HG03469 (cell line): ENCODE measurements at regions not wholly inside any gene's neighbourhood (a gene's known extent, or its start where the extent isn't known, plus 50 kb on each side); places are given as distances from the start of the nearest gene placed in this dataset.

Experiments used
- ATAC-seq: cut with Tn5 transposase; IDR thresholded peaks from one replicate; pipeline ENCODE4 v1.9.1; 2021; ENCODE audit warnings: mild to moderate bottlenecking, moderate library complexity, moderate number of reproducible peaks; ENCODE audit not compliant: unreplicated experiment

DNA sequence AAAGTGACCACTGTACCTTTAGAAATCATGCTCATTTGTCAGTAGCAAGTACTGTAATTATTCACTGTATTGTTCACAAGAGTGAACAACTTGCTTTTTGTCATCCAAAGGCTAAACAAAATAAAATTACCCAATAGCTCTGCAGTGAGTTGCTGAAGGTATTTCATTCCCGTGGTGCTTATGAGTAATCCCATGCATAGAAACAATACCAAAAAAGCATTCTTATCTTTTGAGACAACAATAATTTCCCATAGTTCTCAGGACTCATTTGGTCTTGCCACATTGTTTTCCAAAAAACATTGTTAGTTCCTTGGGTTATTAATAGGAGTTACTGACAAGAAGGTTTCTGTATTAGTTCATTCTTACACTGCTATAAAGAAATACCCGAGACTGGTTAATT is 503.2 kb upstream of the FAM98A start:
- ATAC-seq = no peak

DNA sequence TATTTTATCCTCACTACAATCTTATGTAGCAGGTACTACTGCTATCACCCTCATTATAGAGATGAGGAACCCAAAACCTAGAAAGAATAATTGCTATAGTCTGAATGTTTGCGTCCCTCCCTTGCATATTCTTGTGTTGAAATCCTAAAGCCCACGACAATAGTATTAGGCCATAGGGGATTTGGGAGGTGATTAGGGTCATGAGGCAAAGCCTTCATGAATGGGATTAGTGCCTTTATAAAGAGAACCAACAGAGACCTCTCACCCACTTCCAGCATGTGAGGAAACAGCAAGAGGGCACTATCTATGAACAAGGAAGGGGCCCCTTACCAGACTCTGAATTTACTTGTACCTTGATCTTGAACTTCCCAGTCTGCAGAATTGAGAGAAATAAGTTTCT is 500.3 kb upstream of the FAM98A start:
- no peak for ATAC-seq

DNA sequence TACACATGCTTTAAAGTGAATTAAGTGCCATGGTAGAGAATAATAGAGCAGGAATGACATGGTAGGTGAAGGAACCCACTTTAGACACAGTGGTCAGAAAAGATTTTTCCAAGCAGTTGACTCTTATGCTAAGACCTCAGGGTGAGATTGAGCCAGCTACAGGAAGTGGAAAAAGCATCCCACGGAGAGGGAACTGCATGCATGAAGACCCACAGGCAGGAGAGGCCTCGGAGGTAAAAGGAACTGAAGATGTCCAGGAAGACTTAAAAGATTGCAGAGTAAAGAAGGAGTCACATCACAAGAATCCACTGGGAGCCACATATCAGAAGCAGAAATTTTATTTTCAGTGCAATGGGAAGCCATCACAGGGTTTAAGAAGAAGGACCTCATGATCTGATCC is 499.2 kb upstream of the FAM98A start:
- ATAC-seq = no peak

DNA sequence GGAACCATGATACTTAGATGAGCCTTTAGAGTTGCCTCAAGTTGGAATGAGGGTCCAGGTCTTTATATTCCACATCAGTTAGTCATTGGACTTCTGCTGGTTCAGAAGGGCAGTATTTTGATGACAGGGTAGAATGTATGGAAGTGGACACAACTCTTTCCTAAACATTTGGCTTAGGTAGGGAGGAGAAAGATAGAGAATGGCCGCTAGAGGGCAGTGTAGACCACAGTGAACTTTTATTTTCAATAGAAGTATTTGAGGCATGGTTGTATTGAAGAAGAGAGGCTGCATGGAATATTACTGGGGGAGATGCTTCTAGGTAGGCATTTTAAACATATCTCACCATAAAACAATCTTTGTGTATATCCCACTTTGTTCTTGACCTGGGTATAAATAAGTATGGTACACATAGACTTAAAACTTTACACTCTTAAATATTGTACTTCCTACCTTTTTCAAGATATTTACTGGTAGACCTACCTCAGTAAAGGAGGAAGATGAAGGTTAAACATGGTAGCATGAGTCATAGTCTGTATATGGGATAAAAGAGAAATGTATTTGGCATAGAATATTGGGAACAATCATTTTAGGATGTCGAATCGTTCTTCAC is 497.6 kb upstream of the FAM98A start:
- ATAC-seq = no peak

DNA sequence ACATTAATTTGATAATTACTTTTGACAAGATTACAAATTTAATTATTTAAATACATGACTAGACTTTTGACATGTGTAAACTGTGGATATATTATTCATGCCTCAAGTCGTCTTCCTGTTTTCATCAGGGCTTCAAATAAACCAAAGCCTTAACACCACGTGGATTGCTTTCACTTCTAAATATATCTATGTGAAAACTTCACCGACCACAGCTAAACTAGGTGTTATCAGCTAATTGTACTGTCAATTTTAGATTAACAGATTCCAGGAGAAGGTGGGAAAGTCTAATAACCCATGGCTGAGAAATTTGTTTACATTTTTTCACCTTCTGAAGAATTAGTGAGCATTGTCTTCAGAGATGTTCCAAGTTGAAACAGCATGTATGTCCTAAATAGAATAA is 494.7 kb upstream of the FAM98A start:
- no peak for ATAC-seq

DNA sequence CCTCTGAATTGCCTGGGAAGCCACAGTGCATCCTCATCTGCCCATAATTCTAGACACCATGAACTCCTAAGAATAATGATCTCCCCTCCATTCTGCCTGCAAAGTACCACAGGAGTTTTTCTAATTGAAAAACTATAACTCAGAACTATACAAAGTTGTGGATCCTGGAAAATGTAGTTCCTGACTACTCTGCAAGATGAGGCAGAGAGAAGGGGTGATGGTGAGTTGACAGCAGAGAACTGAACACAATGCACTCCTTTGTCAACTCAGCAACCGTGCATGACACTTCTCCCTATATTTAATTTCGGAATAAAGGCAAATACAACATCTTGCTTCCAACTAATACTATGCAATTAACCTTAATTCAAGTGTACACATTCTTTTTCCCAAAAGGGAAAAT is 471.1 kb upstream of the FAM98A start:
- no peak for ATAC-seq

DNA sequence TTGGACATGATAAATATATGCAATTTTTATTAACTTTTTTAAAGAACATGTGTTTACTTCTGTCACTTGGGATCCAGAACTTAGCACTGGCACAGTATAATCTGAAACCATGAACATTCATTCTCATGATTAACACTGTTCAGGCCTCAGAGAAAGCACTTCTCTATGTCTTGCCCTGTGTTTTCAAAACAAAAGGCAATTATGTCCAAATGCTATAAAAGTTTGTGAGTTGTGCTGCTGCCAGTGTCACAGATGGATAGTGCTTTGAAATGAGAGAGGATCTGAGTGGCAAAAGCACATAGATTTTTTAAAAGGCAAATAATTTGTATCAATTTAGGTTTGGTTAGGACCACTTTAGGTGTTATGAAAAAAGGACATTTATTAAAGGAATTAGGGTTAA is 470.5 kb upstream of the FAM98A start:
- ATAC-seq = no peak

DNA sequence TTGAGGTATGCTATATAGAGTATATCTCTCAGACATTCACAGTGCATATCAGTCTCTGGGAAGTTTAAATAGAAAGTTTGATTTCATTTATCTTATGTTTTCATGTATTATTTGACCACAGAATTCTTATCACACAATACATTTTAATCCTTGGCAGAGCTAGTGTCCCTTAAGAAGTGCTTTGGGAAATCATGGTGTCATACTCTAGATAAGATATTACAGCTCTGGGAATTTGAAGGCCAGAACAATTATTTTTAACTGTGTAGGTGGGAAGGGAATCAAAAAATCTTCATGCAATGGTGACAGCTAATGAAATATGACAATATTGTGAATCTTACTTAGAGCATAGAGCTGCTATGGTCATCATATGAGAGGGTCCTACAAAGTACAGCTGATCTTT is 451.3 kb upstream of the FAM98A start:
- ATAC-seq = no peak

DNA sequence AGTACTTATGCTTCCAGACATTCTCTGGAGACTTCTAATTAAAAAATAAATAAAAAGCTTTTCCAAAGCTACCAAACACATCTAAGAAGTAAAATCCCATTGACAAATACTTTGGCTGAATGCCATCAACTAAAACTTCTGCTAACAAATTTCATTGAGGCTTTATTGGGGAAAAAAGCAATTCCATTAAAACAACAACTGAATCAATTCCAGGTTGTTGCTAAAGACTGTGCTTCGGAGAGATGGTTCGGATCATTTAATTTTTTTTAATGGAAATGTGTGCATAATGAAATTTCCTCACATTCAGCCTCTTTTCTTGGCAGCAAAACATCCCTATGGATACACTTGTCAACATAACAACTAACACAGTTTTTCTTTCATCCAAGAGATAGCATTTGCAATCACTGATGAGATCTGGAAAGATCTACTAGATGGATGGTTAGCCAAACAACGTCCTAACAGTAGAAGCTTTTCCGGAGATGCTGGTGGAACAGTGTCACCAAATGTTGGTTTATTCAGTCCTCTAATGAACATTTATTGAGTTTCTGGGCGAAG is 446.1 kb upstream of the FAM98A start:
- no peak for ATAC-seq

DNA sequence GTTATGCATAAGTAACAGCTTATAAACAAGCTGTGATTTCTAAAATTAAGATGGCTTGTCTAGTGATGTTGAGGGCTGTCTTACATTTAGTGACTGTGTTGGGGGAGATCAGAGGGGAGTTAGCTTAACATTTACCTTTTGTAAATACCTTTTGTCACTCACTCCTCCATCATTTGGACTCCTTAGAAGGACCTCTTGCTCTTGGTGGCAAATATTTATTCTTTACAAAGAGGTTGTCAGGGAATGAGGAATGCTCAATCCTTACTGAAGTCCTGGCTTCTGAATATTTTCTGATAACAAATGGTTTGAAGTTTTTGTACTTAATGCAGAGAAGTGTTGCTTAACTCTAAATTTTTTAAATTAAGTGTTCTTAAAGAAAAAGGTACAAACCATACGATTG is 438.8 kb upstream of the FAM98A start:
- ATAC-seq = no peak

DNA sequence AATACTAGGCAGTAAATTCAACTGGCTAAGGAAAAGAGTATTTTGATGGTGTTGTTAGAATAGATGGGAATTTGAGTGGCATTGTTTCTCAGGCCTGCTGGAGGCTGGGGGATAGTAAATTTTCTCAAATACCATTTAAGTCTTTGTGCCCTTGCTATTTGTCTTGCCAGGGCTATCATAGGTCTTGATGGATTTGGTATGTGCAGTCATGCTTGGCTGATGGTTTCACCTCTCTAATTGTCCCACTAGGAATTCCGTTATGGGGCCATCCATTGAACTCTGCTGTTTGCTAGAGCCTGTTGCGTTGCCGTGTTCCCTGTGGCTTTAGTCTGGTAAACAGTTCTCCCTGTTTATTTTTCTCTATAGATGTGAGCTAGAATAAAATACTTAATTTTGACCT is 438.1 kb upstream of the FAM98A start:
- ATAC-seq = no peak

DNA sequence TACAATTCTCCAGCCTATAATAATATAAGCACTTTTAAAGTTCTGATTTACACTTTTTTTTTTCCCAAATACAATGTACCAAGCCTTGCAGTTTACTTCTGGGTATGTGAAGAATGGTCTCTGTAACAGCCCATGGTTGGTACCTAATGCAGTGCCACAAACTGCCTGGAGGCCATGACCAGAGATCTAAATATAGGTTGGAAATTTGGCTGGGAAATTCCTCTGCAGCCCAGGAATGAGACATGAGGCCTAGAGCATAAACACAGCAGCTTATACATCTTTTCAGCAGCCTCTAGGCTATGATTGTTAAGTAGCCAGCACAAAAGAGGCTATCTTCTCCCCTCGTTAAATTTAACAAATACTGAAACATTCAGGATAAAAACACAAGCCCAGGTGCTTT is 432.0 kb upstream of the FAM98A start:
- ATAC-seq = no peak

DNA sequence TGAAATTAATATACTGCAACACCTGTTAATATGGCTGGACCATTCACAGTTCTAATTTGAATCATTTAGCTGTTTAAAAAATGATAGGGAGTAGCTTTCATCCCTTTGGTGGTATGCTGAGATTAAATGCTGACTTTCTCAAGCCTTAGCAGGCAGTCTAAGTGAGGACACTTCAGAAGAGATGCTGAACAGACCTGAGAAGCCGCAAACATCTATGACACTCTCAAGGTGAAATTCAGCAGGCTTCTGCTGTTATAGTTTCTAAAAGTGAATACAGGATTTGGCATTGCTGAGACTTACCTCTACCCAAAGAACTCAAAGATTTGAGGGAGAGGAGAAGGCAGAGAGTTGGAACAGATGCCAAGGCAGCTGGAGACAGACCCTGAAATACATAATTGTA is 431.2 kb upstream of the FAM98A start:
- ATAC-seq = no peak

DNA sequence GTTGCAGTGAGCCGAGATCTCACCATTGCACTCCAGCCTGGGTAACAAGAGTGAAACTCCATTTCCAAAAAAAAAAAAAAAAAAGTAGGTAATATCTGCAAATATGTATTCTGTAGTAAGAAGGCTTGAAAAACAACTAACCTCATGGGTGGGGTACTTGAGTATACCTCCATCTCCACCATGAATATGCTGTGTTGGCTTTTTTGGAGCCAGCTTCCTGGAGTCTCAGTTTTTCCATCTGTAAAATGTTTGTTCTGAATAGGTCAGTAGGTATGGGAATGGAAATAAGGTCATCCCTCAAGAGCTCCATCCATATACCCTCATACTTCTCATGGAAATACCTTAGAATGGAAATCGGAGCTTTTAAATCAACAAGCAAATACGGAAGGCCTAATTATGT is 430.0 kb upstream of the FAM98A start:
- ATAC-seq = no peak

DNA sequence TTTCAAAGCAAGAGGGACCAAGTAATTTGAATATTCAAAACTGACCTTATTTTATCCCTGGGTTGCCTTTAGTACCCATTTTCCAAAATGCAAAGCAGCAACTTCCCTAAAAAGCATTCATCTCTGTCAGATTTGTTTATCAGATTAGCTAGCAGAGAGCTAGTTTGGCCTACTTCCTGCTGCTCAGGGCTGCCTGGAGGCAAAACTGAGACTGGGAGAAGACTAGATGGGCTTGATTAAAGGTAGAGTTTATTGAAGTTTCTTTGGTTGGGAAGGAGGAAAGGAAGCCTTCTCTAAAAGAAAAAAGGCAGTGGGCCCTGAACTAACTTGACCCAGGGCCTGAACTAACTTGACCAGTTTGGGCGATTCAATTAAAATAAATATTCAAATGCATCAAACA is 426.1 kb upstream of the FAM98A start:
- no peak for ATAC-seq

DNA sequence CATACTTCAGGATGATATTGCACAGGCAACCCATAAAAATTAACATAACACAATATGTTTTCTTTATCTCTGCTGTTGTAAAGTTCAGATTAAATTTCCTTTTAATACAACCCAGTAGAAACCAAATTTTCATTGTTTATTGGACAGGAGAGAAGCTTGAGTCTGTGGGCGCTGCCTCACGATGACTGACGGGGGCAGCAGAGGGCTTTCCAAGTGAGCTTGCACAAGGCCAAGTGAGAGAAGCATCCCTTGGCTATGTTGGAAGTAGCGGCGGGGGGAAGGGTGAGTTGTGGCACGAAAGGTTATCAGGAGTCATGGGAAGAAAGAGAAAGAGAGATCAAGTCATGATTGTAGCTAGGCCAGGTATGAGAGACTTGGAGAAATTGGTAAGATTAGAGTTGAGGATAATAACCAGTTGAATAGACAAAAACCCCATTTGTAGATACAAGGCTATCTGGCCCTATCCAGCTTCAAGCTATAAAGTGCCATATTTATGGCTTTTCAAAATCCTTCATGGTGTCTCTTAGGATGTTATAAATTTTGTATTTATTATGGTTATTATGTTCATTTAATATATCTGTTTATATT is 413.7 kb upstream of the FAM98A start:
- ATAC-seq = peak; percentile 64

DNA sequence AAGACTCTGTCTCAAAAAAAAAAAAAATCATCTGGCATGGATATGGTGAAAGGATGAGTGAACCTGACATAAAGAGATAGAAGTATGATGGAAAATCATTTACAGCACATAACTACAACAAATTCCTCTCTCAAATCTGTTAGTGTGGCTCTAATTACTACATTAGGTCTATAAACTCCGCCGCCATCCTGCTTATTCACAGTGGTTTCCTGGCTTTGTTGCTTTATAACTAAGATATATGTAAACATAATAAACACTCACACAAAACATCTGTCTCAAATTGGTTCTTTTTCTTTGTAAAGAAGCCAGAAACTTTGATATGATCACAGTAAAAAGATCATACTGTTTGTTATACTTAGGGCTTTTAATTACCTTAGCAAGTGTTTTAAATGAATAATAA is 412.6 kb upstream of the FAM98A start:
- no peak for ATAC-seq

DNA sequence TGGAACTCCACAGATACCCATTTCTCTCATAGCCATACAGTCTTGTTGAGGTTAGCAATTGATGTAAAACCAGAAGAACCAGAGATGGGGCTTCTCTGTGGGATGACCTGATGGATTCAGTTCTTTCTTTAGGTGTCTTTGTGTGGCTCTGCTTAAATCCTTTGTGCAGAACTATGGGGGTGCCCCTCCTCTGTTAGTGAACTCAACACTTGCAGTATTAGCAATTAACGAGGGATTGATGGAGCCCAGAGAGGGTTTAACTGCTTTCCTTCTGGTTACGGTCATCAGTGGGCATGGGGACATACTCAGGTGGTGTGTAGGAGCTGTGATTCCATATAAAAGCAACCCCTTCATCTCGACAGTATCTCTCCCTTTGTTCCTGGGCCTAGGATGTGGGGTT is 406.8 kb upstream of the FAM98A start:
- no peak for ATAC-seq

DNA sequence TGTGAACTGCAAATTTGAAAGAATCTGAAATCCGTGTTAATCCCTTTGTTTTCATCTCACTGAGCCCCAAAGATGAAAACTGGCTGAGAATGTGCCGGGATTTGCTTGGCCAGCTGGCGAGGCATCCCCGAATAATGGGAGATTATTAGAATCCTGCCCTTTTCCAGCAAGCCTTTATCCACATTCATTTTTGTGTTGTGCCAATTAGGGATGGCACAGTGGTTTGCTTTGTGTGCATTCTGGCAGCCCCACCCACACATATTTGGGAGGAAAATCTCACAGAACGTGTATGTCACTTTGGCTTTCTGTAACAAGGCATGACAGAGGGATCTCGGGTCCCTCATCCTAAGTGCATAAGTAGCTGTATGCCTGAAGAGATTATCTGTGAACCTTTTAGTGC is 405.8 kb upstream of the FAM98A start:
- no peak for ATAC-seq

DNA sequence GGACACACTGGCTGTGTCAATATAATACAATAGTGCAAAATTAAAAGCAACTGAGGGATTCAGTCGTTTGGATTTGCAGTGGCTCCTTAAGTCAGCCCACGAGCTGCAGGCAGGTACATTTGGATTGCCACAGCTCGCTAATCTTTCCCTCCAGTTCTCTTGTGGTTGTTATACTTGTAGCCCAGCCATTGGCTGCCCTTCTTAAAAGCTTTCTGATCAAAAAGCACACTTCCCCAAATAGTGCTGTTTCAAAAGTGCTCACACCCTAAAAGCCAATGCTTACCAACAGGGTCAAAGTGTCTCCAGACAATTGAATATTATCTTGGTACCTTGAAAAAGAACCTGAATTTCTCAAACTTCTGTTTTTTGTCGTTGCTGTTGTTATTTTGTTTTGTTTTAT is 404.7 kb upstream of the FAM98A start:
- no peak for ATAC-seq

DNA sequence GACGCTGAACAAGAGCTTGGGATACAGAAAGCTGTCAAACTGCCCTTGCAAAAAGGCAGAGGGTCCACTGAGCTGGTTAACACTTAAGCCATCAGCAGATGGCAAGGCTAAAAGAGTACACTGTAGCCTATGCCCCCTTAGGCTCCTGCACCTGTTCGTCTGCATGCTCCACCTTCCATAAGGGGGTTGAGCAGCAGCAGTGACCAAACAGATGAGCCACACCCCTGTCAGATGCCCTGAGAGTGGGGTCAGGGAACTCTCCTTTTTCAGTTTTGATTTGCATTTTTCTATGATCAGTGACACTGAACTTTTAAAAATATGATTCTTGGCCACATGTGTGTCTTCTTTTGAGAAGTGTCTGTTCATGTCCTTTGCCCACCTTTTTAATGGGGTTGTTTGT is 402.5 kb upstream of the FAM98A start:
- no peak for ATAC-seq

DNA sequence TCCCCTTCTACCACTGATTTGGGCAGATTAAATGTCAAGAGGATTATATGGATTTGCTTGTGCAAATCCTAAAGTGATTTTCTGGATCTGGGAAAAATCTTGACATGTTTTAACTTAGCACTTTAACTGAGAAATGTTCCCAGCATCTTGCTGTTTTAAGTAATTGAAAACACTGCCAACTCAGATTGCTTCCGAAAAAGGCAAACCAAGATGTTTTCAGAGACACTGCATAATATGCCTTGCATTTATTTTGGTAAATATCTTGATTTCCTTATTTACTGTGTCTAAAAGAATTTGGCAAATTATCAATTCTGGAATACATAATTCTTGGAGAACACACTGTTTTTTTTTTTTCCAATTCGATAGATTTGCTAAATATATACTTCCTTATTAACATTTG is 385.0 kb upstream of the FAM98A start:
- no peak for ATAC-seq

DNA sequence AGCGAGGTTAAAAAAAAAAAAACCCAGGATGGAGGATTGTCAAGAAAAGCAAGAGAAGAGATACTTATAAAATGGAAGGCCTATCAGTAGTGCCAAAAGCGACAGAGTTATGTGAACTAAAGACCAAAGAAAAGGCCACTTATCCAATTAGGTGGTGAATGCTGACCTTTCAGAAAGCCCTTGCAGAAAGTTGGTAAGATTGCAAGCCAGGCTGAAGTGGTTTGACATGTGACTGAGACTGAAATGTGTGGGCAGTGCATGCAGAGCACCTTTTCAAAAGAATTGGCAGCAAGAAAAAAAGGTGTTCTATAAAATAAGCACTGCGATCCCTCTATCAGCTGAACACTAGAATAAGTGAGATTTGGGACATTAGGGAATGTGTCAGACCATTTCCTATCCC is 379.4 kb upstream of the FAM98A start:
- ATAC-seq = no peak
